HEK293 (cell line): ENCODE measurements at regions not wholly inside any gene's neighbourhood (a gene's known extent, or its start where the extent isn't known, plus 50 kb on each side); places are given as distances from the start of the nearest gene placed in this dataset.

Experiments used
- CTCF ChIA-PET: fragments of 350-600 bp; formaldehyde crosslinking; extraction: SDS; loops from one replicate; lab custom pipeline; 2021; ENCODE audit warnings: antibody characterized with exemption; lab: Yijun Ruan, JAX
- POLR2A ChIA-PET: fragments of 300-600 bp; formaldehyde crosslinking; extraction: SDS; loops from one replicate; lab custom pipeline; 2020; ENCODE audit warnings: antibody characterized with exemption, inconsistent platforms; lab: Yijun Ruan, JAX
- H3K27ac ChIP-seq: fragments of 200-500 bp; sonication (Bioruptor generic); 2 replicates; pipeline ENCODE4 v1.5.1; 2014; ENCODE audit warnings: low read depth, low read length, control low read depth, inconsistent platforms; ENCODE audit errors: extremely low read depth
- H3K36me3 ChIP-seq, 2 experiments: fragments of 200-500 bp in 1 of 2; sonication (Bioruptor generic) in 1 of 2; 1 replicate in 1 of 2; 2 replicates in 1 of 2; pipeline ENCODE4 v1.5.1; 2014 to 2017; ENCODE audit warnings: inconsistent platforms in 2 of 2, low read length in 2 of 2; ENCODE audit not compliant: control insufficient read depth in 2 of 2, insufficient read depth in 1 of 2
- H3K4me1 ChIP-seq: fragments of 200-500 bp; sonication (Bioruptor generic); 2 replicates; pipeline ENCODE4 v1.5.1; 2014; ENCODE audit warnings: mild to moderate bottlenecking, low read length, inconsistent platforms; ENCODE audit not compliant: control insufficient read depth, insufficient read depth
- H3K4me3 ChIP-seq: 2 replicates; pipeline ENCODE4 v1.5.1; 2011; ENCODE audit warnings: low read depth, mild to moderate bottlenecking, control low read depth, low read length, moderate library complexity
- H3K9me3 ChIP-seq: fragments of 200-500 bp; sonication (Bioruptor generic); 2 replicates; pipeline ENCODE4 v1.5.1; 2014; ENCODE audit warnings: low read depth, low read length, inconsistent platforms; ENCODE audit not compliant: control insufficient read depth, insufficient read depth
- GLI2 ChIP-seq: fragments of 450-650 bp; formaldehyde crosslinking; IDR thresholded peaks from 2 replicates; pipeline ENCODE4; 2017; ENCODE audit warnings: missing biosample characterization, missing genetic modification characterization, low read depth, borderline replicate concordance
- MYNN ChIP-seq: fragments of 450-650 bp; formaldehyde crosslinking; IDR thresholded peaks from 2 replicates; pipeline ENCODE4 v1.5.1; 2016; ENCODE audit warnings: missing biosample characterization, missing genetic modification characterization, borderline replicate concordance
- OVOL3 ChIP-seq: fragments of 450-650 bp; formaldehyde crosslinking; IDR thresholded peaks from 2 replicates; pipeline ENCODE4 v1.5.1; 2016; ENCODE audit warnings: missing biosample characterization, missing genetic modification characterization
- SALL2 ChIP-seq: fragments of 450-650 bp; formaldehyde crosslinking; IDR thresholded peaks from 2 replicates; pipeline ENCODE4 v1.5.0; 2017; ENCODE audit warnings: missing biosample characterization, mild to moderate bottlenecking, missing genetic modification characterization, borderline replicate concordance
- WT1 ChIP-seq: fragments of 450-650 bp; formaldehyde crosslinking; IDR thresholded peaks from 2 replicates; pipeline ENCODE4 v1.5.1; 2016; ENCODE audit warnings: missing biosample characterization, missing genetic modification characterization
- ZNF114 ChIP-seq: fragments of 450-650 bp; formaldehyde crosslinking; IDR thresholded peaks from 2 replicates; pipeline ENCODE4 v1.5.0; 2017; ENCODE audit warnings: missing biosample characterization, missing genetic modification characterization
- ZNF184 ChIP-seq: fragments of 450-650 bp; IDR thresholded peaks from 2 replicates; pipeline ENCODE4 v1.5.1; 2018; ENCODE audit warnings: missing biosample characterization, mild to moderate bottlenecking, missing genetic modification characterization
- ZNF2 ChIP-seq: fragments of 450-650 bp; formaldehyde crosslinking; IDR thresholded peaks from 2 replicates; pipeline ENCODE4 v1.5.1; 2016; ENCODE audit warnings: missing biosample characterization, missing genetic modification characterization
- ZNF221 ChIP-seq: fragments of 450-650 bp; formaldehyde crosslinking; IDR thresholded peaks from 2 replicates; pipeline ENCODE4 v1.5.1; 2017; ENCODE audit warnings: missing biosample characterization, missing genetic modification characterization, borderline replicate concordance
- ZNF23 ChIP-seq: fragments of 450-650 bp; formaldehyde crosslinking; IDR thresholded peaks from 2 replicates; pipeline ENCODE4 v1.5.1; 2016; ENCODE audit warnings: missing biosample characterization, missing genetic modification characterization, borderline replicate concordance
- ZNF248 ChIP-seq: fragments of 450-650 bp; formaldehyde crosslinking; IDR thresholded peaks from 2 replicates; pipeline ENCODE4 v1.5.1; 2017; ENCODE audit warnings: missing biosample characterization, missing genetic modification characterization
- ZNF473 ChIP-seq: fragments of 450-650 bp; formaldehyde crosslinking; IDR thresholded peaks from 2 replicates; pipeline ENCODE4 v1.5.1; 2017; ENCODE audit warnings: missing biosample characterization, missing genetic modification characterization
- ZNF501 ChIP-seq: fragments of 450-650 bp; formaldehyde crosslinking; IDR thresholded peaks from 2 replicates; pipeline ENCODE4 v1.5.1; 2016; ENCODE audit warnings: missing biosample characterization, missing genetic modification characterization
- ZNF654 ChIP-seq: fragments of 450-650 bp; formaldehyde crosslinking; IDR thresholded peaks from 2 replicates; pipeline ENCODE4 v1.5.1; 2016; ENCODE audit warnings: low read depth, missing biosample characterization, missing genetic modification characterization
- ZNF664 ChIP-seq: fragments of 450-650 bp; formaldehyde crosslinking; IDR thresholded peaks from 2 replicates; pipeline ENCODE4 v1.5.1; 2016; ENCODE audit warnings: missing biosample characterization, missing genetic modification characterization
- ZNF704 ChIP-seq: fragments of 450-650 bp; formaldehyde crosslinking; IDR thresholded peaks from 2 replicates; pipeline ENCODE4 v1.5.1; 2016; ENCODE audit warnings: missing biosample characterization, missing genetic modification characterization
- ZNF747 ChIP-seq: fragments of 450-650 bp; formaldehyde crosslinking; IDR thresholded peaks from 2 replicates; pipeline ENCODE4 v1.5.1; 2016; ENCODE audit warnings: missing biosample characterization, missing genetic modification characterization
- ZNF785 ChIP-seq: fragments of 450-650 bp; formaldehyde crosslinking; IDR thresholded peaks from 2 replicates; pipeline ENCODE4 v1.5.1; 2016; ENCODE audit warnings: missing biosample characterization, missing genetic modification characterization
- ZNF791 ChIP-seq: fragments of 450-650 bp; formaldehyde crosslinking; IDR thresholded peaks from 2 replicates; pipeline ENCODE4 v1.5.1; 2016; ENCODE audit warnings: missing biosample characterization, missing genetic modification characterization
- ZSCAN4 ChIP-seq: fragments of 450-650 bp; formaldehyde crosslinking; IDR thresholded peaks from 2 replicates; pipeline ENCODE4 v1.5.1; 2017; ENCODE audit warnings: missing biosample characterization, missing genetic modification characterization
- TF ChIP-seq, protein P1 (sequence below): fragments of 450-650 bp; formaldehyde crosslinking; IDR thresholded peaks from 2 replicates; pipeline ENCODE4 v1.5.1; 2016; ENCODE audit warnings: missing biosample characterization, missing genetic modification characterization

DNA sequence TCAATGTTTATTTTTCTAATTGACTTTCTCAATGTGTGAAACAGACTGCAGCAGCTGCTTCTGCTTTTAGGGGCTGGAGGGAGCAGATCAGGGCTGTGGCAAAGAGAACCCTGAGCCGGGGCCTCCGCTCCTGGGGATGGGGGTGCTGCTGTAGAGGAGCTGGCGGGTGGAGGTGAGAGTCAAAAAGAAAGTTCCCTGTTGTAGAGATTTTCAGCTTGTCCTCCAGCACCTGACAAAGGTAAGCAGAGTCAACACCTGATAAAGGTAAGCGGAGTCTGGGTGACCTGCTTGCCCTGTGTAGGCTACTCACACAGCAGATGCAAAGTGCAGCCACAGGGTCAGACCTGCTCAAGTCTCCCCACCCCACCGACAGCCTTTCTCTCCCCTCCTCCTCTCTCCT, 252.4 kb upstream of the IRX1 start (continued):
- TF ChIP-seq ZNF114 (tag by site-specific recombination) = no peak
- no peak for TF ChIP-seq ZNF23 (tag by site-specific recombination)
- no peak for TF ChIP-seq WT1 (tag by site-specific recombination)
- TF ChIP-seq ZNF654 = no peak
- TF ChIP-seq OVOL3 (tag by site-specific recombination) = no peak
- TF ChIP-seq SALL2 (tag by site-specific recombination) = no peak
- TF ChIP-seq ZNF248 = no peak

DNA sequence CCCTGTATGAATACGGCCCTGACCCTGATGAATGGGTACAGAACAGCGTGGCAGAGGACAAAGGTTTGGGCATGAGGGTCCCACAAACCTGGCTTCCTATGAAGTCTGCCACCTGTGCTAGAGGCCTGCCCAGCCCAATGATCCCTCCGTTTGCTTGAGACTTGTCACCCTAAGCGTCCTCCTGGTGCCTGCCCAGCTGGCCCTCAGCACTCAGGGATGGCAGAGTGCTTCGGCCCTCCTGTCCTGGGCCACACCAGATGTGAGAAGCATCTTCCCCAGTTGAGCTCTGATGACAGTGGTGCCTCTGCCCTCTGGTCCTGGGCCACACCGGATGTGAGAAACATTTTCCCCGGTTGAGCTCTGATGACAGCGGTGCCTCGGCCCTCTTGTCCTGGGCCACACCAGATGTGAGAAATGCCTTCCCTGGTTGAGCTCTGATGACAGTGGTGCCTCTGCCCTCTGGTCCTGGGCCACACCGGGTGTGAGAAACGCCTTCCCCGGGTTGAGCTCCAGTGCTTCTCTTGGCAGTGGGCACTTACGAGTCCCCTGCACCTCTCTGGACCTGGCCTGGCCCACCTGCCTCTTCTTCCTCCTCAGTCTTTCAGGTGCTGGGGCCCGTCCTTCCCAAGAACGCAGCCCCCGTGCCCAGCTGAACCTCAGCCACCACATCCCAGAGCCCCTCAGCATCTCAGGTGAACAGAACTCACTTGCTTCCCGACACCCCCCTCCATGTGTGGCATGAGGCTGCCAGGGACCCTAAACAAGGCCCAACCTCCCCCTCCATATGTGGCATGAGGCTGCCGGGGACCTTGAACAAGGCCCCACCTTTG, 253.1 kb upstream of the IRX1 start:
- no peak for TF ChIP-seq ZNF704 (tag by site-specific recombination)
- TF ChIP-seq ZNF791 (tag by site-specific recombination) = no peak
- no peak for TF ChIP-seq GLI2
- TF ChIP-seq MYNN (tag by site-specific recombination) = no peak
- no peak for TF ChIP-seq ZNF473 (tag by site-specific recombination)
- no peak for TF ChIP-seq ZNF501 (tag by site-specific recombination)
- no peak for TF ChIP-seq ZNF2
- no peak for TF ChIP-seq ZNF747 (tag by site-specific recombination)
- no peak for TF ChIP-seq ZNF664 (tag by site-specific recombination)
- no peak for TF ChIP-seq ZSCAN4 (tag by site-specific recombination)
- TF ChIP-seq, protein P1, sequence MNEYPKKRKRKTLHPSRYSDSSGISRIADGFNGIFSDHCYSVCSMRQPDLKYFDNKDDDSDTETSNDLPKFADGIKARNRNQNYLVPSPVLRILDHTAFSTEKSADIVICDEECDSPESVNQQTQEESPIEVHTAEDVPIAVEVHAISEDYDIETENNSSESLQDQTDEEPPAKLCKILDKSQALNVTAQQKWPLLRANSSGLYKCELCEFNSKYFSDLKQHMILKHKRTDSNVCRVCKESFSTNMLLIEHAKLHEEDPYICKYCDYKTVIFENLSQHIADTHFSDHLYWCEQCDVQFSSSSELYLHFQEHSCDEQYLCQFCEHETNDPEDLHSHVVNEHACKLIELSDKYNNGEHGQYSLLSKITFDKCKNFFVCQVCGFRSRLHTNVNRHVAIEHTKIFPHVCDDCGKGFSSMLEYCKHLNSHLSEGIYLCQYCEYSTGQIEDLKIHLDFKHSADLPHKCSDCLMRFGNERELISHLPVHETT = no peak
- TF ChIP-seq, all 188 proteins: peak for 0
- Histone ChIP-seq H3K4me1 (no peaks in the 10 kb centered on the region), H3K27ac (no peak overlapping the region), H3K4me3 (no peak overlapping the region), H3K9me3 (no peaks in the 10 kb centered on the region), H3K36me3 (no peaks in the 10 kb centered on the region)
- ChIA-PET CTCF (no interaction called here), POLR2A (no interaction called here)

GRCh38 chr5:3341446-3342240, 254.0 kb upstream of the IRX1 start:
- ChIA-PET POLR2A (no interaction called here), CTCF (no interaction called here)

More at GRCh38 chr5:3341446-3342240, 254.0 kb upstream of the IRX1 start:
- no peak overlapping the region for H3K27ac ChIP-seq
- no peaks in the 10 kb centered on the region for H3K4me1 ChIP-seq
- no peak overlapping the region for H3K4me3 ChIP-seq
- TF ChIP-seq ZNF221 (tag by site-specific recombination) (no peak), ZNF785 (tag by site-specific recombination) (no peak), ZNF184 (no peak)
- H3K36me3 ChIP-seq = no peaks in the 10 kb centered on the region
- H3K9me3 ChIP-seq = no peaks in the 10 kb centered on the region
